RWPE1 (cell line): ENCODE measurements at regions not wholly inside any gene's neighbourhood (a gene's known extent, or its start where the extent isn't known, plus 50 kb on each side); places are given as distances from the start of the nearest gene placed in this dataset.
"Not testable (repeated sequence)": the region's sequence is repeated elsewhere in the genome, so short reads cannot be mapped to it uniquely, and the experiment has no call there.

Source experiments
- CTCF ChIA-PET: fragments of 350-600 bp; sonication (Branson Sonifier 250); formaldehyde crosslinking; extraction: SDS; loops from one replicate; lab custom pipeline; 2021; lab: Yijun Ruan, JAX
- POLR2A ChIA-PET: fragments of 400-600 bp; formaldehyde crosslinking; extraction: SDS; loops from one replicate; lab custom pipeline; 2020; ENCODE audit warnings: antibody characterized with exemption; ENCODE audit not compliant: low non-redundant PET; lab: Yijun Ruan, JAX
- DNase-seq: peaks from one replicate; pipeline ENCODE4 v3.0.0; 2012; ENCODE audit warnings: low spot score
- H3K27ac ChIP-seq: fragments of 450-650 bp; 2 replicates; pipeline ENCODE4 v1.5.1; 2017
- CTCF ChIP-seq: fragments of 450-650 bp; conservative IDR thresholded peaks from 2 replicates; pipeline ENCODE4 v1.5.1; 2017; ENCODE audit warnings: low read depth, mild to moderate bottlenecking

- no peak overlapping the region for H3K27ac ChIP-seq
- TF ChIP-seq CTCF: no peak
- DNase-seq: no peak
- ChIA-PET POLR2A (no interaction called here), CTCF (no interaction called here)
Observed at GRCh38 chr4:141473952-141474351, 162.4 kb upstream of the IL15 start.

- H3K27ac ChIP-seq: no peak overlapping the region
- POLR2A ChIA-PET: no interaction called here
- no peak for DNase-seq
- no peak for TF ChIP-seq CTCF
- CTCF ChIA-PET: no interaction called here
Observed at GRCh38 chr4:141480950-141481349, 155.4 kb upstream of the IL15 start.

- POLR2A ChIA-PET, CTCF ChIA-PET, DNase-seq, H3K27ac ChIP-seq: not testable (repeated sequence)
Observed at GRCh38 chr4:141484298-141484697, 152.1 kb upstream of the IL15 start.

- CTCF ChIA-PET: interaction anchor here (0.5 kb wide), 2 partner anchors 9 to 693 kb away, joined by 3 to 4 read pairs; no protein-coding TSS in a partner anchor
- peak; percentile 39 for DNase-seq
- POLR2A ChIA-PET: no interaction called here
- TF ChIP-seq CTCF: no peak
- H3K27ac ChIP-seq: peak overlapping the region; percentile 55; the same call in 1 of the 2 replicates
Observed at GRCh38 chr4:141486375-141486997, 149.9 kb upstream of the IL15 start.

- ChIA-PET CTCF (no interaction called here), POLR2A (no interaction called here)
- H3K27ac ChIP-seq: no peak overlapping the region
- TF ChIP-seq CTCF: no peak
- no peak for DNase-seq
Observed at GRCh38 chr4:141497627-141498026, 138.8 kb upstream of the IL15 start.

- no peak overlapping the region for H3K27ac ChIP-seq
- TF ChIP-seq CTCF: no peak
- DNase-seq: no peak
- CTCF ChIA-PET: no interaction called here
- POLR2A ChIA-PET: no interaction called here
Observed at GRCh38 chr4:141499261-141499853, 137.0 kb upstream of the IL15 start.

GRCh38 chr4:141501395-141501794, 135.0 kb upstream of the IL15 start:
- ChIA-PET POLR2A (no interaction called here), CTCF (interaction anchor here (0.6 kb wide), 1 partner anchor 208 kb away, joined by 3 read pairs; no protein-coding TSS in a partner anchor)
- no peak overlapping the region for H3K27ac ChIP-seq
- DNase-seq: no peak
- no peak for TF ChIP-seq CTCF
